ENCODE measurements at regions not wholly inside any gene's neighbourhood (a gene's known extent, or its start where the extent isn't known, plus 50 kb on each side); places are given as distances from the start of the nearest gene placed in this dataset.
"Not testable (repeated sequence)": the region's sequence is repeated elsewhere in the genome, so short reads cannot be mapped to it uniquely, and the experiment has no call there.

GRCh38 chr7:73166152-73166551 is 80.3 kb upstream of the SPDYE9 start:
- in situ Hi-C loops (cut with MboI; ENCODE audit: low sequenced_read_pairs); ATAC-seq (ENCODE audit: low read depth); H3K27ac ChIP-seq (ENCODE audit: insufficient read depth, low read length); CTCF ChIA-PET; H2BK120ac ChIP-seq (ENCODE audit: low read depth, low read length); H3K4me3 ChIP-seq (ENCODE audit: insufficient read depth, low read depth, low read length); H3K27me3 ChIP-seq (ENCODE audit: control insufficient read depth, insufficient read depth, low read length); H4K5ac ChIP-seq (ENCODE audit: low read depth, low read length); H3K18ac ChIP-seq (ENCODE audit: low read depth, low read length); intact Hi-C loops (cut with micrococcal nuclease); H3K9me3 ChIP-seq (ENCODE audit: control insufficient read depth, insufficient read depth, low read length); H3K9me1 ChIP-seq (ENCODE audit: insufficient read depth, low read length); H3K36me3 ChIP-seq (ENCODE audit: control insufficient read depth, insufficient read depth, low read length); H3K4ac ChIP-seq (ENCODE audit: low read depth, low read length); H4K91ac ChIP-seq (ENCODE audit: insufficient read depth, low read depth, low read length); H2BK20ac ChIP-seq (ENCODE audit: low read depth, low read length); H2AFZ ChIP-seq (replicated peaks; ENCODE audit: low read length, poor library complexity); POLR2A ChIA-PET (ENCODE audit: unreplicated experiment); H3K9ac ChIP-seq (ENCODE audit: low read depth, low read length); H3K4me1 ChIP-seq (ENCODE audit: control insufficient read depth, insufficient read depth, low read length); H4K20me1 ChIP-seq (ENCODE audit: insufficient read depth, low read length); DNase-seq; dilution Hi-C loops (cut with HindIII; ENCODE audit: low sequenced_read_pairs, unreplicated experiment); H2AK9ac ChIP-seq (replicated peaks; ENCODE audit: low read depth, low read length, poor library complexity); H3K23ac ChIP-seq (ENCODE audit: low read depth, low read length); H3K56ac ChIP-seq (ENCODE audit: extremely low read depth, insufficient read depth, low read length); H3K4me2 ChIP-seq (ENCODE audit: low read depth, low read length); H3K79me1 ChIP-seq (ENCODE audit: low read depth in 1 of 2, low read length in 2 of 2); H2BK5ac ChIP-seq (ENCODE audit: low read depth, low read length, poor library complexity, severe bottlenecking); H2BK15ac ChIP-seq (ENCODE audit: low read depth, low read length); BruUV-seq (replicated peaks); H2AK5ac ChIP-seq (ENCODE audit: low read depth, low read length); H4K8ac ChIP-seq (ENCODE audit: low read depth in 2 of 2, low read length in 2 of 2); H3K14ac ChIP-seq (replicated peaks; ENCODE audit: low read depth, low read length): not testable (repeated sequence)
- no CpG with 5 or more reads among the region's 5 CpGs for WGBS, 2 experiments (ENCODE audit: extremely low coverage in 2 of 2, insufficient read length in 1 of 2)

DNA sequence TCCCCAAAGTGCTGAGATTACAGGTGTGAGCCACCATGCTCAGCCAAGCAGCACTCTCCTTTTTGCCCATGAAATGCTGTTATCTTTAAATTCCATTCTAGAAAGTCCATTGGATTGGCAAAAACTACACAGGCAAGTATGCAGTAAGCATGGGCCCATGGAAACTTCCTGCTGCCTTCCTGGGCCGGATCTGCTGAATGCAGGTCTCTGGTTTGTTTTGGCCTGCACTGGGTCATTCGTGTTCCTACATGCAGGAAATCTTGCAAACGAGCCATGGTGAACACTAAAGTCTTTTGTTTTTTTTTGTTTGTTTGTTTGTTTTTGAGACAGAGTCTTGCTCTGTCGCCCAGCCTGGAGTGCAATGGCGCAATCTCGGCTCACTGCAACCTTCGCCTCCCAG is 76.8 kb upstream of the SPDYE9 start:
- H3K4ac ChIP-seq (ENCODE audit: low read depth, low read length); H3K9me1 ChIP-seq (ENCODE audit: insufficient read depth, low read length); CTCF ChIA-PET; H2BK15ac ChIP-seq (ENCODE audit: low read depth, low read length); ATAC-seq (ENCODE audit: low read depth); H2BK20ac ChIP-seq (ENCODE audit: low read depth, low read length); intact Hi-C loops (cut with micrococcal nuclease); H3K4me2 ChIP-seq (ENCODE audit: low read depth, low read length); H3K79me1 ChIP-seq (ENCODE audit: low read depth in 1 of 2, low read length in 2 of 2); H3K36me3 ChIP-seq (ENCODE audit: control insufficient read depth, insufficient read depth, low read length); H3K4me1 ChIP-seq (ENCODE audit: control insufficient read depth, insufficient read depth, low read length); H2AFZ ChIP-seq (replicated peaks; ENCODE audit: low read length, poor library complexity); H3K23ac ChIP-seq (ENCODE audit: low read depth, low read length); dilution Hi-C loops (cut with HindIII; ENCODE audit: low sequenced_read_pairs, unreplicated experiment); H2AK9ac ChIP-seq (replicated peaks; ENCODE audit: low read depth, low read length, poor library complexity); H3K56ac ChIP-seq (ENCODE audit: extremely low read depth, insufficient read depth, low read length); H3K9me3 ChIP-seq (ENCODE audit: control insufficient read depth, insufficient read depth, low read length); H4K5ac ChIP-seq (ENCODE audit: low read depth, low read length); H3K4me3 ChIP-seq (ENCODE audit: insufficient read depth, low read depth, low read length); H3K27ac ChIP-seq (ENCODE audit: insufficient read depth, low read length); H3K18ac ChIP-seq (ENCODE audit: low read depth, low read length); H2BK5ac ChIP-seq (ENCODE audit: low read depth, low read length, poor library complexity, severe bottlenecking); H4K91ac ChIP-seq (ENCODE audit: insufficient read depth, low read depth, low read length); H3K14ac ChIP-seq (replicated peaks; ENCODE audit: low read depth, low read length); H4K8ac ChIP-seq (ENCODE audit: low read depth in 2 of 2, low read length in 2 of 2); in situ Hi-C loops (cut with MboI; ENCODE audit: low sequenced_read_pairs); H4K20me1 ChIP-seq (ENCODE audit: insufficient read depth, low read length); DNase-seq; H3K9ac ChIP-seq (ENCODE audit: low read depth, low read length); H2AK5ac ChIP-seq (ENCODE audit: low read depth, low read length); POLR2A ChIA-PET (ENCODE audit: unreplicated experiment); H3K27me3 ChIP-seq (ENCODE audit: control insufficient read depth, insufficient read depth, low read length); H2BK120ac ChIP-seq (ENCODE audit: low read depth, low read length): not testable (repeated sequence)
- TSS peak; percentile 6 for BruUV-seq (replicated peaks)
- no CpG with 5 or more reads among the region's 7 CpGs for WGBS, 2 experiments (ENCODE audit: extremely low coverage in 2 of 2, insufficient read length in 1 of 2)

Data from IMR-90 (cell line).